Skin of body (tissue), 1 donor: ENCODE measurements at regions not wholly inside any gene's neighbourhood (a gene's known extent, or its start where the extent isn't known, plus 50 kb on each side); places are given as distances from the start of the nearest gene placed in this dataset.

ENCODE experiments used
- DNase-seq: peaks from one replicate; lab custom pipeline; 2025; lab: John Stamatoyannopoulos, UW

GRCh38 chr14:62006116-62006731, 244.0 kb downstream of the SNAPC1 start:
- DNase-seq, result peak; percentile 91

GRCh38 chr14:62015243-62015642, 253.0 kb downstream of the SNAPC1 start:
- no peak for DNase-seq

GRCh38 chr14:62015945-62016344, 253.7 kb downstream of the SNAPC1 start:
- peak; percentile 38 for DNase-seq

GRCh38 chr14:62017651-62018230, 255.5 kb downstream of the SNAPC1 start:
- DNase-seq, result no peak

GRCh38 chr14:62018606-62019005, 256.4 kb downstream of the SNAPC1 start:
- no peak for DNase-seq

- no peak for DNase-seq
Observed at GRCh38 chr14:62027958-62028357, 265.7 kb downstream of the SNAPC1 start.

GRCh38 chr14:62029569-62029924, 267.3 kb downstream of the SNAPC1 start:
- no peak for DNase-seq

- DNase-seq, result no peak
Observed at GRCh38 chr14:62030387-62030786, 268.2 kb downstream of the SNAPC1 start.

- no peak for DNase-seq
Observed at GRCh38 chr14:62031504-62031903, 269.3 kb downstream of the SNAPC1 start.

- no peak for DNase-seq
Observed at GRCh38 chr14:62053188-62053587, 291.0 kb downstream of the SNAPC1 start.

GRCh38 chr14:62056789-62057188, 294.6 kb downstream of the SNAPC1 start:
- DNase-seq, result no peak

GRCh38 chr14:62062645-62063044, 300.4 kb downstream of the SNAPC1 start:
- no peak for DNase-seq

GRCh38 chr14:62064751-62065323, 302.6 kb downstream of the SNAPC1 start:
- DNase-seq, result no peak

- DNase-seq, result no peak
Observed at GRCh38 chr14:62066304-62066703, 304.1 kb downstream of the SNAPC1 start.

- DNase-seq, result no peak
Observed at GRCh38 chr14:62071039-62071438, 308.8 kb downstream of the SNAPC1 start.

- no peak for DNase-seq
Observed at GRCh38 chr14:62076368-62076767, 314.1 kb downstream of the SNAPC1 start.

GRCh38 chr14:62076825-62077605, 314.8 kb downstream of the SNAPC1 start:
- DNase-seq, result no peak

- no peak for DNase-seq
Observed at GRCh38 chr14:62077676-62078261, 315.5 kb downstream of the SNAPC1 start.

- DNase-seq, result no peak
Observed at GRCh38 chr14:62079038-62079437, 316.8 kb downstream of the SNAPC1 start.

GRCh38 chr14:62081012-62081612, 318.9 kb downstream of the SNAPC1 start:
- DNase-seq, result no peak

- no peak for DNase-seq
Observed at GRCh38 chr14:62081951-62082350, 319.7 kb downstream of the SNAPC1 start.

GRCh38 chr14:62082779-62083178, 320.6 kb downstream of the SNAPC1 start:
- DNase-seq, result no peak
